ENCODE measurements at regions not wholly inside any gene's neighbourhood (a gene's known extent, or its start where the extent isn't known, plus 50 kb on each side); places are given as distances from the start of the nearest gene placed in this dataset. TPM values are rescaled to one million over a fixed set of nuclear protein-coding genes. Genes with fewer than 3 reads are reported as not detected.
A peak's percentile ranks its signal among the peaks of the same experiment; 100 is the strongest.

Small RNAs in the stretch of these regions (small RNA-seq; reads per million reads assigned to genes)
- not detected for gene AC092451.1 (ENCODE audit: low replicate concordance)
- 0.80 reads per million, percentile 53 among the genes with 10 or more reads in this experiment for gene RNU4-67P (ENCODE audit: low replicate concordance)

All from GM23338 (cell line).